ENCODE measurements at regions not wholly inside any gene's neighbourhood (a gene's known extent, or its start where the extent isn't known, plus 50 kb on each side); places are given as distances from the start of the nearest gene placed in this dataset.
"Not testable (repeated sequence)": the region's sequence is repeated elsewhere in the genome, so short reads cannot be mapped to it uniquely, and the experiment has no call there.

DNA sequence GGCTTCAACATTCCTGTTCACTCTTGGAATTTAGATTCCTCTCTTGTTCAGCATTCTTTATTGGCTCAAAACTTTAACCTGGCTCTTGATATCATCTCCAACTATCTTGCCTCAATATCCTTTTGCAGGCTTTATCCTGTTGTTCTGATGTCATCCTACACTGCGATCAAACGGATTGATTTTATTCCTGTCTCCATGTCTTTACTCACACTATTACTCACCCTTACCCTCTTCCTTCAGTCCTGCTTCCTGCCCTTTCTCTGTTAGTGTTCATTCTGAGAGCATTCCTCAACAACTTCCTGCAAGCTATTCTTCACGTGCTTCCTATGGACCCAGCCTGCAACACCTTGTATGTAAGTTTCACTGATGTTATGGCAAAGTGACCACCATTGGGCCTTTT is 264.7 kb downstream of the RNF152 start:
- DNase-seq (ENCODE audit: extremely low read depth in 1 of 2, low read depth in 1 of 2) = no peak

- not testable (repeated sequence) for DNase-seq (ENCODE audit: extremely low read depth in 1 of 2, low read depth in 1 of 2)
Observed at GRCh38 chr18:61624631-61625030, 268.2 kb downstream of the RNF152 start.

DNA sequence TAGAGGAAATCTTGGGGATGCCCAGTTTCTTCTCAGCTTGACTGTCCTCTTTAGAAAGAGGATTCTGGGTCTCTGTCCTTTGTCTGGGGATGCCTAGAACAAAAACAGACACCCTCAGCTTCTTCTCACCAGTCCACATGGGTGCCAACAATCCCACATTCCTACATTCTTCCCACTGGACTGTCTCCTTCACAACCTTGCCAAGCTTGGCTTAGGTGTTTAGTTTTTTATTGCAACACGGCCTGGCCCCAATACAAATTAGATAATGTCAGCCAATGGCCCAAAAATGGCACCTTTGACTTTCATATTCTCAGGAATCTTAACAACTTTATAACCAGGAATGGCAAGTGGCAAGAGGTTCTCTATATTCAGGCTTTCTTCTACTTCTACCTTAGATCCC is 273.0 kb downstream of the RNF152 start:
- no peak for DNase-seq (ENCODE audit: extremely low read depth in 1 of 2, low read depth in 1 of 2)

DNA sequence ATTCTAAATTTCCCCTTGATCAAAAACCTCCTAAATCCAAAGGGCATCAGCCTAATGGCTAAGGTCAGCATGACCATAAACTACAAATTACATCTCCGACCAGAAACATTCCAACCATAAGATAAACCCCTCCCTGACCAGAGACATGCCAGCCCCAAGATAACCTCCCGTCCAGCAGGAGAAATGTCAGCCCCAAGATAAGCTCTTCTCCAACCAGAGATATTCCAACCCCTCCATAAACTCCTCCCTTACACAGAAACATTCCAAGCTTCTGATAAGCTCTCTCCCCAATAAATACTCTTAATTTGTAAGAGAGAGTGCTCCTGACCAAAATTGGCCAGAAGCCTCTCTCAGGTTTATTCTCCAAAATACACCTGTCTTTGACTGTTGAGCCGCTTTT is 274.0 kb downstream of the RNF152 start:
- no peak for DNase-seq (ENCODE audit: extremely low read depth in 1 of 2, low read depth in 1 of 2)

DNA sequence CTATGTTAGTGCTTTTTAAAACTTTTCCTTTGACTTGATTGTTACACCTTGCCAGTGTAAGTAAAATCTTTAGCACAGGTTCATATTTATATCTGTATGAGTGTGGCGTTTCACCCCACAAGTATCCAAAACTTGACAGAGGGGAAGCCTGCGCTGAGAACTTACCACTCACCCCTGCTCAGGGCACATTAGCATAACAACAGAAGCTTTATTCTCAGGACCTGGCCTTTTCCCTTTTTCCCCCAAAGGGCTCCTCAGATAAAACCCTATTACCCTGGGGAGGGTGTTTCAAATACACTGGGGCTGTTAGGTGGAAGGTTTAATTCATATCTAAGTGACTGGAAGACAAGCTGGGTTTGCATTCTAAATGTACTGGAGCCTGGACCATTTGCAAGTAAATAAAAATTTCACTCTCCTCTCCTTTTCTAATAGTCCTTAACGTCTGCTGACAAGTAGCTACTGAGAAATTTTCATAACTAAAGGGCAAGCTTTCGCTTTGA is 276.6 kb downstream of the RNF152 start:
- DNase-seq (ENCODE audit: extremely low read depth in 1 of 2, low read depth in 1 of 2) = no peak

- DNase-seq (ENCODE audit: extremely low read depth in 1 of 2, low read depth in 1 of 2) = no peak
Observed at GRCh38 chr18:61612517-61612916, 279.3 kb downstream of the CDH20 start.

- no peak for DNase-seq (ENCODE audit: extremely low read depth in 1 of 2, low read depth in 1 of 2)
Observed at GRCh38 chr18:61609131-61609530, 275.9 kb downstream of the CDH20 start.

- no peak for DNase-seq (ENCODE audit: extremely low read depth in 1 of 2, low read depth in 1 of 2)
Observed at GRCh38 chr18:61608316-61608715, 275.1 kb downstream of the CDH20 start.

DNA sequence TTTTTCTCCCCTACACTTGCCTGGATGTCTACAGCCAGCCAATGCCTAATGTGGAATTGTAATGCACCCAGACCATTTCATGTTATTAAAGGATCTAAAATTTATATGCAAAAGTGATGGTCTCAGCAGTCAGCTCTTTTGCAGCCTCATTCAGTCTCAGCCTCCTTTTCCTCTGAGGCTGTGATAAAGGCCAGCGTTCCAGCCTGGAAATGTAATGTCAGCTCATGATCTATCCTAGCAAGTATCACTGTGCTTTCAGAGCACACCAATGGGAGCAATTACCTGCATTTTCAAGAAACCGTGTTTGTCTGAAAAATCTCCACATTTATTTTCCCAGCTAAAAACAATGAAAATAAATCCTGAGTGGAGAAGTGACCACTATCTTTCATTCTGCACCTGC is 274.6 kb downstream of the CDH20 start:
- no peak for DNase-seq (ENCODE audit: extremely low read depth in 1 of 2, low read depth in 1 of 2)

DNA sequence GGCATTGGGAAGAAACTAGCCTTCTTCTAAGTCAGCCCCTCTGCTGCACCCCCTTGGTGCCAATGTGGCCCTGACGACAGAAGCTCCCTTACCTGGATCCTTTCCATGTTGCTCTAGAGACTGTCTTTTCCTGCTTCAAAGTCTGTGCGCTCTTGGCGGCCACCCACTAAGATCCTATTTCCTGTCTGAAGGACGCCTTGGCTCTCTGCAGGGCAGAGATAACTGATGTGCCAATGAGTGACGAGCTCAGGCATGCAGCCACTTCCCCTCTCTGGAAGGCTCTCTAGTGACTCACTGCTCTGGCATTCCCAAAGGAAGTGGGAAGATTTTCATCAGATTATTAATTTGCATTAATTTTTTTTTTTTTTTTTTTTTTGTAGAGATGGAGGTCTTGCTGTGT is 273.5 kb downstream of the CDH20 start:
- no peak for DNase-seq (ENCODE audit: extremely low read depth in 1 of 2, low read depth in 1 of 2)

DNA sequence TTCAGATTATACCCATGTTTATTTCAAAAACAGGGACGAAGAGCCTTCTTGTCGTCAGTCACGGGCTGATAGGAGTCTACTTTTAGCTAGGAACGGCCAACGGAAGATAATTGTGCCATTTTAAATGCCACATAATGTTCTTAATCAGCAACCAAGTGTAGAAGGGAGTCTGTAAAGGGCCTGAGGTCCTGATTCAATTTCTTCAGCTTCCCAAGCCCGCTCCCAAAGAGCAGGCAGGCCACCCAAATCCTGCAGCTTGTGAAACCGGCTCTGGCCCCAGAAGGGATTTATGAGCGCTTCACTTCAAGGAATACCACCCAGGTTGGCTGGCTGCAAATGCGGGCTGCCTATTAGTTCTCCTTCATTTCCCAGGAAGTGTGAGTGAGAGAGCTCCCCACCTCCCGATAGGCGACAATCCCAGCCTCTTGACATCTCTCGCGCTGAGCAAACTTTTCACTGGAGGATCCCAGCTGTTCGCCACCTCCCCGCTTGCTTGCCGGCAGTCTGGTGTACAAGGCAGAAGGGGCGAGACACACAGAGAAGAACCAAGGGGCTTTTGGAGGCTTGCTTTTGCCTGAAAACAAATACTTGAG is 272.9 kb downstream of the CDH20 start:
- DNase-seq (ENCODE audit: extremely low read depth in 1 of 2, low read depth in 1 of 2) = no peak

DNA sequence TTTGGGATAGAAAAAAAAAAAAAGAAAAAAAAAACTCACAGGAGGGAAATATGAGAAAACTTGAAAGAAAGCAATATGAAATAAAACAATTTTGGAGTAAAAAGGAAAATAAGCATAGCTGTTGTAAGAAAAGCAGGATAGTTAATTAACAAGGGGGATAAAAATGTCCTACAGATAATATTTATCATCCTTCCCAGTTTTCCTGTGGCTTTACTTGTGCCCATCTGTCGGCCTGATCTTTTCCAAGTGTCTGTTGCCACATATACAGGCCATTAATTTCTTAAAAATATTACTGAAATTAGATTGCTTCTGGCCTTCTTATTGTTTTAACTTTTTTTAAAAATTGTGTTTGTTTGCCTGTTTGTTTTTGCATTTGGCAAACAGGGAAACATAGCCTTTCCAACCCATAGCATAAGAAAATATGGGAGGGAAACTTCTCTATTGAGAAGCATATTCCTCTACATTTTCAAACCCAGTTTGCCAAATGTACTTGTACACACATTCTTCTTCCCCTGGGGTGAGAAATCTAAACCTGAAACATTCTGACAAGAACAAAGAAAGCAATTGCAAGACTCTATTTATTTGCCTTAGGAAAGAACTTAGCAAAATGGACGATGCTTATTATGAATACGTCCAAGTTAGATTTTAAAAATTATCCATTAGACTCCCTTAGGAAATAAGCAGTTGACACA is 272.3 kb downstream of the CDH20 start:
- DNase-seq (ENCODE audit: extremely low read depth in 1 of 2, low read depth in 1 of 2) = no peak

All from stimulated activated CD8-positive, alpha-beta memory T cell treated with anti-CD3 and anti-CD28 coated beads, Interleukin-7, amount 100 ng/mL, for 48 hours (primary cell).